ENCODE measurements at regions not wholly inside any gene's neighbourhood (a gene's known extent, or its start where the extent isn't known, plus 50 kb on each side); places are given as distances from the start of the nearest gene placed in this dataset.

DNA sequence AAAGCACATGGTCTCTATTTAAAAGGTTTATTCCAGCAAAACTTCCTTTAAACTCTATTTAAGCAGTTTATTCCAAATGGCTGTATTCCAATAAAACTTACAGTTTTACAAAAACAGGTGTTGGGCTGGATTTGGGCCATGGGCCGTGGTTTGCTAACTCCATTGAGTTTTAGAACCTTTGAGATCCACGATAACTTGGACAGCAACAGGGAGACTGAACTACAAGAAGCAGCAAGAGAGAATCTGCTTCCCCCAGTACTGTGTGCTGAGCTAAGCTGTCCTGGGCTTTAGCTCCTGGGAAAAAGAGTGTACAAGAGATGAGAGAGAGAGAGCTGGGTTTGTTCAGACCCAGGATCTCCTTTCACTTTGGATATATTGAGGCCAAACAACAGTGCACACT, 204.0 kb upstream of the CELF2 start:
- ATAC-seq (no peak), DNase-seq (no peak)

DNA sequence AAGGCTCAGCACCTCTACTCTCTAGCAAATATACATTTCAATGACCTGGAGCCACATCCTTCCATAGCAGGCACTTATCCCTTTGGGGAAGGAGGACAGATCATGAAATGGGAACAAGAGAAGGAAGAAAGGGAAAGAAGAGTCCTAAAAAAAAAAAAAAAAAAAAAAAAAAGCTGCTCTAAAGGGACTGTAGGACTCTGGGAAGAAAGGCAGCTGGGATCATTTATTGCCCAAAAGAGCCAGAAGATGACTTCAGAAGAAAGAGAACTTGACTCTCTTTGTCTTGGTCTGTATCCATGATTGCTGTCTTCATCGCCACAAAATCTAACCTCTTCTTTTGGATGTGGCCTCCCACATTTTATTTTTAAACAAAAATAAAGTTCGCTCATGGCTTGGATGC, 203.6 kb upstream of the CELF2 start:
- no peak for ATAC-seq
- DNase-seq = no peak

DNA sequence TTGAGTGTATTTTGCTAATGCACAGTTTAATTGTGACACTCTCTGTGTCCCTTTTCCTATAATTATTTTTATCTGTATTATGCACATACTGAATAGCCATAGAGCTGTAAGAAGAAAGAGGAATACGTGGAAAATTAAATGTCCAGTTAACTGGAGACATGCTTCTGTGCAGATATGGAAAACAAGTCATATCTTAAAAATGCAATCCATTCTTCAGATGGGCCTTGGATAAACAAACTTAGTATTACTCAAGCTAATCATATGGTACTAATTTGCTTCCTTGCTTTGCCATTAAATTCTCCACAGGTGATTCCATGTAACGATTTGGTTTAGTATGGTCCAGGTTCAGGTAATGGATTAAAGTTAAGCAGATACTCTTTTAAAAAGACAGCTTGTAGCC, 201.2 kb upstream of the CELF2 start:
- DNase-seq (no peak), ATAC-seq (no peak)

DNA sequence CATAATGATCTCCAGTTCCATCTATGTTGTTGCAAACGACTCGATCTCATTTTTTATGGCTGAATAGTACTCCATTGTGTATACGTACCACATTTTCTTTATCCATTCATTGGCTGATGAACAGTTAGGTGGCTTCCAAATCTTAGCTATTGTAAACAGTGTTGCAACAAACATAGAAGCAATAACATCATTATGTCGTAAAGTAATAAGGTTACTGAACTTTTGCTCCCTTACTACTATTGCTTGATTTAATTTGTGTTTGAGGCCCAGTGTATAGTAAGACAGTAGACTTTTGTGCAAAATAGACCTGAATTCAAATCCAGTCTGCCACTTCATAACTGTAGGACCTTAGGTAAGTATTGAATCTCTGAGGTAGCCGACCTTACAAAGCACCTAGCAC, 200.1 kb upstream of the CELF2 start:
- ATAC-seq = no peak
- no peak for DNase-seq

DNA sequence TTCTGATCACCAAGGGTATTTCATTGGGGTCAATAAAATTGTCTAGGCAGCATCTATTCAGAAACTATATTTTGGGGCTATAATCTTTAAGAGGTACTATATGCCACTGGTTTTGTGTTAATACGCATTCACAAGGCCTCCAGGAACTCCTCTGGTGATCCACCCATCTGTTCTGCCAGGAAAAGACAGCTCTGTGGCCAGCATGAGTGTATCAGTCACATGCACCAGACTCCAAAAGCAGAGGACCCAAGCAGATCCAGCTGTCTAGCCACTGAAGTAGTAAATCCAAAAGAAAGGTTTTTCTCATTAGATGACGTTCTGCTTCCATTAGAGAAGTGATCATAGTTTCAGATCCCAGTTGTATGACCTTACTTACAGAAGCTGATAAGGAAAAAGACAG, 199.6 kb upstream of the CELF2 start:
- DNase-seq (no peak), ATAC-seq (no peak)

DNA sequence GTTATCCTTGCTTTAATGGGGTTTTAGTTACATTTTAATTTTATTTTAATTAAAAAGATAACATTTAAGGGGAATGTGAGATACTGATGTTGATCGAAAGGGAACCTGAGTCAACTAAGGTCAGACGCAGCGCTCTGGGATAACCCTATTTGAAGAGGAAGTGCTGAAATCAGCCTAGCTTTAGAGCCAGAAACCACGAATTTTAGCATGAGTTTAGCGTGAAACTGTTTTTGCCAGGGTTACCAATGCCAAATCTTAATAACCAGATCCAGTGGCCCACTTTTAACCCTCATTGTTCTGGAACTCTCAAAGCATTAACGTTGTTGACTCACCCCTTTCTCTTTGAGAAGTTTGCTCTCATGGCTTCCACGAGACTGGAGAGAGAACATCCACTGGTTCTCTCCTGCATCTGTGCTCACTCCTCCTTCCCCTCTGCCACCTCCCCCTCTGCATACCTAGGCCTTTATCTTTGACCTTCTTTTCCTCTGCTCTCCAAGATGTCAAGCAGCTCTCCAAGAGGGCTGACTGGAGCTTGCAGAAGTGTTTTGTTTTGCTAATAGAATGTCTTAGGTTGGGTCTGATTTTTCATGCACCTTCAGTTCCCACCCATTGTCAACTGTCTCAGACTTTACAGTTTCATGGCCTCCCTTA, 198.3 kb upstream of the CELF2 start:
- no peak for DNase-seq
- no peak for ATAC-seq

DNA sequence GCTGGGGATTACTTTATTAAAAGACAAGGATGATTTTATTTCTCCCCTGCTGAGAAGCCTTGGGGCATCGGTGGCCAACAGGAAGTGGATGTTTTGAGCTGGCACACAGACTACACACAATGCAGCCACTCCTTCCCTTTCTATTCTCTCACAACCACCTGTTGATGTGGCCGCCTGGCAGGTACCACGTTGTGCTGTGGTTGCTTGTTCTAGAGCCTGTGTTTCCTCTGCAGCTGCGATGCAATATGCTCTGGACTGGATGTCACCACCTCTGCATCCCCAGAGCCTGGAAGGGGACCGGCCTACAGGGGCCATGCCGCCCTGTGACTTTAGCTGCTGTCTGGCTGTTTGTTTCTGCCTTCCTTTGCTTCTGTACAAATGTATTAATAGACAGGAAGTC, 195.7 kb upstream of the CELF2 start:
- no peak for DNase-seq
- no peak for ATAC-seq

DNA sequence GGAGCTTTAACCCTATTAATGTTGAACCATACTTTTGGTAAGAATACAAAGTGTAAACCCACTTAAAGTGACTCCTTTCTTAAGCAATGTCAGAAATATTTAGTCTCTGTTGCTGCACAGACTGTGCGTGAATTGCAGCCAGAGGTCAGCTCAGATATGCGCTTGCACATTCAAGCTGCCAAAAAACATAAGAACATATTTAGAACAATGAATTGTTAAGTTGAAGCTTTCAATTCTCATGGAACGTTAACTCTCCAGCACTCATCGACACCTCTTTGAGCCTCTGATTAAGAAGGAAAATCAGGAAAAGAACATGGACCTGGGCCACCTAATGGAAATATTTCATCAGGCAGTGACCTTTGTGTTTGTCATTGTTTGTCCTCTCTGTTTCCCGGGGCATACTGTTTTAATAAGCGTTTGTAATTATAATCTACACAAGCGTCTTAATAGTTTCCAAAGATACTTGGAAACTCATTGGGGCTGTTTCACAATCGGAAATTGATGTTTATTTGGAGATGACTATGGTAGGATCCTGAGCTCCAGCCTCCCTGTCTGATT, 193.0 kb upstream of the CELF2 start:
- DNase-seq = no peak
- no peak for ATAC-seq

DNA sequence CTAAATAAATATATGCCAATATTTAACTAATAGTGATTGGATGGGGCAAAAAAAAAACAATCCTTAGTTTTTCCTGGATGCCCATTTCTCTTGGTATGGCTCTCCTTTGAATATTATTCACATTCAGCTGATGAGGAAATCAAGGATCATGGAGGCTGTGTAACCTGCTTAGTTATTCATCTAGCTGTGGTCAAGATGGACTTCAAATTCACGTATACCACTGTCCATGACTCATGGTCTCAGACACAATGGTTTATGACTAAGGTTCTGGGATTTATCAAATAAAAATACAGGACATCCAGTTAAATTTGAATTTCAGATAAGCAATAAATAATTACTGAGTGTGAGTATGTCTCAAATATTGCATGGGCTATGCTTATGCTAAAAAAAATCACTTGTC, 191.5 kb upstream of the CELF2 start:
- DNase-seq (no peak), ATAC-seq (no peak)

DNA sequence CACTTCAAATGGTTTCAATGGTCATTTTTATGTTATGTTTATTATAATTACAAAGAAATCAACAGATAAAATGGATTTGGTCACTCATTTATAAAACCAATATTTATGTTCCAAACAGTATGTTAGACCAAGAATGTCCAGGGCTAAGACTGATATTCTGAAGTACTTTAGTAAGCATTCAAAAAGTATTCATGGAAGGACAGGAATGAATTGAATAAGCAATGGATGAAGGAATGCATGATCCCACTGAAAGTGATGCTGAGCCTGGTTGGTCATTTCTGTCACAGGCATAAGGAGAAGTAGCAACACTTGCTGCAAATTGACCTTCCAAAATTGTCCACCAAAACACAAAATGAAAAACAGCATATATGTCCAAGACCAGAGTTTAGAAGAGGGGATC, 189.0 kb upstream of the CELF2 start:
- no peak for ATAC-seq
- DNase-seq = no peak

DNA sequence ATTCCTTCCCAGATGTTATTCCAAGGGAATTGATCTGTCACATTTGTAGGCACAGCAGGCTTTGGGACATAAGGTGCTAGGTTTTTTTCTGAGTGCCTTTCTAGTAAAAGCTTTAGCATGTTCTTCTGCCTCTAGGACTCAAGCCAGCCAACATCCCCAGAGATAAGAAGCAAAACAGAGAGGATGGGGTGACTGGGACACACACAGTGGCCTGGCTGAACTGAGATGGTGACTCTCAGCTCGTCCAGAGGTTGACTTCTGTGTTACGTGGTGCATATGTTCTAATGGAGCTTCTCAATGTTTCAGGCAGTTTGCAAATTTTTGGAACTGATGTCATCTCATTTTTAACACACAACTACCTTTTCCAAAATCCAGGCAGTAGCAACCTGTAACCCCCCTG, 188.1 kb upstream of the CELF2 start:
- no peak for ATAC-seq
- DNase-seq = no peak

DNA sequence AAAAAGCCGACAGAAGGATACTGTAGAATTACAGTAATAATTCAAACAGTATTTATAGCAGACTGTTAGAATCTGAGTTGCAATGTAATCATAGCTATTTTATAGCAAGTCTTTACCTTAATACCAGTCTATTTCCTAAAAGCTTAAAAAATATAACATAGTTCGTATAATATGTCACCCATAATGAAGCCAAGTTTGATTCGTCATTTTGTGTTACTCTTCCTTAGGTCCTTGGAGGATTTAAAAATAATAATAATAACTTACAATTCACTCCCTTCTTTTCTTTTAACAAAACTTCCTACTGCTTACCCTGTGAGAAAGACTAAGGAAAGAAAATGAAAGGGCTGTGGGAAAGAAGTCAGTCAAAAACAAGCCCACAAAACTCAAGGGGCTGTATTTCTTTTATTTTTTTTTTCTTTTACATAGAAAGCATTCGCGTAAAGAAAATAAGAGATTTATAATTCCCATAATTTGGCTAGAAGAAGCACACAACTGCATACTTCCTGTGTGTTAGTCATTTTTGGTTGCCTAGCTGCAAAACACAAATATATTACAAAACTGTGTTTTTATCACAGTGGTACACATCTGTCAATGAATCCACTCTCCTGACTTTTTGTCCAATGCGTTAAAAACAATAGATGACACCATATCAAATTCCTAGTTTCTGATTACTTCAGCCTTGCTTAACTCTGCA, 187.2 kb upstream of the CELF2 start:
- ATAC-seq (no peak), DNase-seq (no peak)

DNA sequence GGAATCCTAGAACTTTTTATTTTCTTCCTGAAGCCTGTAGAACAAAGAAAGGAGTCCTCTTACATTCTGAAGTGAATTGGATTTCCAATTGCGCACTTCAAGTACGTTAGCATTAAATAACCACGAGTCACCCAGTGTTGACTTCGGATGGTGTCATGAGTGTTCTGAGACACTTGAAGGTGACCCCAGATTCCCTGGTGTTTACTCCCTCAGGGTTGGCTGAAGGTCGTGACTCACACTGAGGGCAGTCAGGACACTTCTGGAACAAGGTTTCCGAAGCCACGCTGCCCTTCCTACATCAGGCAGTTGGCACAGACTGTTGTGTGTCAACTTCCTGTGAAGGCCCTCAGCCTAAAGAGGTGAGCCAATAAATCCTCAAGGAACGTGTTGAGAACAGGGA, 186.6 kb upstream of the CELF2 start:
- no peak for DNase-seq
- no peak for ATAC-seq

DNA sequence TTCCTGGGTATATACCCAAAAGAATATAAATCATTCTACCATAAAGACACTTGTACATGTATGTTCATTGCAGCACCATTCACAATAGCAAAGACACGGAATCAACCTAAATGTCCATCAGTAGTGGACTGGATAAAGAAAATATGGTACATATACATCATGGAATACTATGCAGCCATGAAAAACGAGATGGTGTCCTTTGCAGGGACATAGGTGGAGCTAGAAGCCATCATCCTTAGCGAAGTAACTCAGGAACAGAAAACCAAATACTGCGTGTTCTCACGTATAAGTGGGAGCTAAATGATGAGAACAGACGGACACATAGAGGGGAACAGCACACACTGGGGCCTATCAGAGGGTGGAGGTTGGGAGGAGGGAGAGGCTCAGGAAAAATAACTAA, 183.7 kb upstream of the CELF2 start:
- DNase-seq (no peak), ATAC-seq (no peak)

DNA sequence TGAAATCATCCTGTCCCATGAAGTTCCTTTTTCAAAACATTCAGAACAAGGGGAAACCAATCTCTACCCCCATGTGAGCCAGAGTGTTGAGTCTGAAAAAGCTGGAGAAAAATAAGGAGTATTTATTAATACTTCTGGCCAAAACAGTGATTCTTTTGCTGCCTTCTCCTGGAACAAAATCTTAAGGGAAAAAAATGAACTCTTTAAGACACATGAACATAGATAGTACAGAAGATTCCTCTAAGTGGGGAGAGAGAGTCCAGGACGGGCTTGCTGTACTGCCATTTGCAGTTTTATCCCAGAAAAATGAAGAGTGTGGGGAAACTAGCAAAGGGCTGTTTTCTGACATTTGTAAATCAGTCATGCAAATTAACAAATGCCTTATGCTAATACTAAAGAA, 173.4 kb upstream of the CELF2 start:
- no peak for ATAC-seq
- DNase-seq = no peak

DNA sequence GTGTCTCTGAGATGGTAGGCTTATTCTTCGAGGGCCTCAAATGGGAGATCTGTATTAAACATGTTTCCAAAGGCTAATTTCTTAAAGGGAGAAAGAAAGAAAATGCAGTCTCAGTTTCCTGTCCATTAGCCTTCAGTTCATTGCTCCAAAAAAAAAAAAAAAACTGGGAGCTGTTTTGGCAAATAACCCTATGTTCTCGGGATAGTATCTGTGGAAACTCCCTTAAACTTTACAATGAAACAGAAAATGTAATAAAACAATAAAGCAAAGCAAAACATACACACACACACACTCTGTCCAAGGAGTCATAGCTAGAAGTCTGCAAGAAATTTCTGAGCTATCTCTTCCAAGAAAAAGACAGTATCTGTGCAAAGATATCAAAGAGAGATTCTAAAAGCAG, 172.5 kb upstream of the CELF2 start:
- DNase-seq (no peak), ATAC-seq (no peak)

DNA sequence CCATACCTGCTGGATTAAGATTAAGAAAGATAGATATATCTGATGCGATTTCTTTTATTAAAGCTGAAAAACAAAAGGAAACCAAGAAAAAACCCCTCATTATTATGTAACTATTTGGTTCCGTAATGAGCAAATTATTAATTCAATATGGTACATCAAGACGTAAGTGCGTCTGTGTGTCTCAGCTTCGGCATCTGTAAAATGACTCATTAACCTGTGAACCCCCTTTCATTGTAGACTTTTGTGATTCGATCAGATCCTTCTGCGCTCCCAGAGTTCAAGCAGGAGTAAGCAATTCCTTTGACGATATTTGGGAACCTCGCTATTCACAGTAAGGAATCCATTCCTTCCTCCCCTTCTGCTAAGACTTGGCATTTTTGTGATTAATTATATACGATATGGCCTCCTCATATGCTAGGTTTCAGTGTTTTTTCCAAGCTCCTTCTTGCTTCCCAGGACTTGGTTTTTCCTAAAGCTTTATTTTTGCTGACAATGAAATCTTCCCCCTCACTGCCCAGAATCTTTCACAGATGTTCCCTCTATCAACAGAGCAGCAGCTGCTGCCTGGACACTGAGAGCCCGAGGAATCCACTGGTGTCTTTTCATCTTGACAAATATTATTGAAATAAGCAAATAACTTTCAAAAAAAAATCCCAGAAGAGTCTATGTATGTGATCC, 171.7 kb upstream of the CELF2 start:
- DNase-seq = no peak
- no peak for ATAC-seq

DNA sequence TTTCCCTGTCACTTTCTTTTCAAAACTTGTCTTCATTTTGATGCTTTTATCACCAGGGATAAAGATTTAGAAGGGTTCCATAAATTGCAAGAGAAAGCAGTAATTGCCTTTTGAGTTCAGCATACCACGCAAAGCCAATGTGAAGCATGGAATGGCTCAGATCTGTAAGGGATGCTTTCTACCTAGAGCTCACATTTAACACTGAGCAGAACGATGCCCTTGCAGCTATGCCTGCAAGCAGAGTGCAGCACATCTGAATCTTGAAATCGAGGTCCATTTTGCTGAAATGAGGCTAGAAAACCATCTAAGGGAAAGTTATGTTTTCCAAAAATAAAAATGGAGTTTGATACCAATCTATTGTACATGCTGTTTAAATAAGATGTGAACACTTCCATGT, 171.2 kb upstream of the CELF2 start:
- DNase-seq = no peak

DNA sequence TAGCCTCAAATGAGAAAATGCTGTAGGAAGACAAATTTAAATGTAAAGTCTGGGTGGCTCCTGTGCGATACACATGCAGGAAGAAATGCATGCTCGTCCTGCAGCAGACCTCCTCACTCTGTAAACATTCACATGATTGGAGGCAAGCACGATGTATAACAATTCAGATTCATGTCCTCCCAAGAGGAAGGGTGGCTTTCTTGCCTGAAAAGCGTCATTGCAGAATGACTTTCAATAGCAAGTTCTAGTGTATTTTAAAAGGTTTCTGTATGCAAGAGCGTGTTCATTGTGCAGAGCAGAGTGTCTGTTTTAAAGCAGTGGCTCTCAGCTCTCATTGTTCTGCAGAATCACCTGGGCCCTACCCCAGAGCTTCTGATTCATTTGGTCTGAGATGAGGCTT, 170.3 kb upstream of the CELF2 start:
- DNase-seq = no peak
- ATAC-seq = no peak

More for the DNA sequence above, 171.2 kb upstream of the CELF2 start:
- ATAC-seq = no peak

DNA sequence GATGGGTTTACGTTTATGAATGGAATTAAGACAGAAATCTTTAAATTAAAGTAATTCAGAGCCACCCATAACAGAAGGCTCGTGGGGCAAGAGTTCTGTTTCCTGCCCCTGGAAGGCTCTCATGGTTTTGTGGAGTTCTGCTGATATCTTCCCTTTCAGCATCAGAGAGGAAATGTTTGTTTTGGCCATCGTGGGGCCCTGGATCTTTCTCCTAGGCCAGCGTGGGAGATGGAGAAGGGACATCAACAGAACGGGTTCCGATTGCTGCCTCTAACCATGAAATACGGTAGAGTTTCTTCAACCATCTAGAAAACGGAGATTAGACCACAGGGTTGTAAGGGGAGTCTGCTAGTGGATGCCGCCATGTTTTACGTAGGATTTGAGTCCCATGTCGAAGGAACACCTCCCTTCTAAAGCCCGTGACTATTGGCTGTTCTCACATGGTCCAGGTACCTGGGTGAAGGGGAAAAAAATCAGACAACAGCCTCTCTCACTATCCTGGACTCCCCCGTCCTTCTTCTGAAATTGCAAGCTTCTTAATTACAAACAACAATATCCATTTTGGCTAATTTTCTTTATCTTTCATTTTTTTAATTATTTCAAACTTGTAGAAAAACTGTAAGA, 169.1 kb upstream of the CELF2 start:
- no peak for DNase-seq

DNA sequence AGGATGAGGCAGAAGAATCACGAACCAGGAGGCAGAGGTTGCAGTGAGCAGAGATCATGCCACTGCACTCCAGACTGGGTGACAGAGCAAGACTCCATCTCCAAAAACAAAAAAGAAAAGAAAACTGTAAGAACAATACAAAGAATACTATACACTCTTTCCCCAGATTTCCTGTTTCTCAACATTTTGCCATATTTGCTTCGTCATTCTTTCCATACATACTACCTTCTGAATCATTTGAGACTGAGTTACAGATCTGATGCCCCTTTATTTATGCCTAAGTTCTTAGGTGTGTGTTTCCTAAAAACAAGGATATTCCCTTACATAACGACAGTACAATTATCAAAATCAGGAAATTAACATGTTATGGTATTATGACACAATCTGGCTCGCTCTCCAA, 168.4 kb upstream of the CELF2 start:
- no peak for DNase-seq
- ATAC-seq = no peak

More for the DNA sequence above, 169.1 kb upstream of the CELF2 start:
- no peak for ATAC-seq

DNA sequence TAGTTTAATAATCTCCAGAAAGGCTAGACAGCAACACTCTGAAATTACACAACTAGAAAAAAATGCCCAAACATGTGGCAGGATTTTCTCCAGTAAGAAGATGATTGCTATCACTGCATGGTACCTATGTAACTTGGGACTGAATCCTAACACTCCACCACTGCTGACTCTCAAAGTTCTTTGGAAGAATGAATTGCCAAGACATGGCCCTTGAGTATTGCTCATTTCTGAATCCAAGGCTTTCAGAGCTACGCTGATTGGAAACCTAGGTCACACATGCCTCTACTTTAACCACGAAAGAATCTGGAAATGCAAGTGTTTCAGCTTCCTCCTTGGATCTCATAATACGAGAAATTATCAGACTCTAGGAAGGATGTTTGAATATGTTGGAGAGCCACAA, 167.5 kb upstream of the CELF2 start:
- ATAC-seq (no peak), DNase-seq (no peak)

DNA sequence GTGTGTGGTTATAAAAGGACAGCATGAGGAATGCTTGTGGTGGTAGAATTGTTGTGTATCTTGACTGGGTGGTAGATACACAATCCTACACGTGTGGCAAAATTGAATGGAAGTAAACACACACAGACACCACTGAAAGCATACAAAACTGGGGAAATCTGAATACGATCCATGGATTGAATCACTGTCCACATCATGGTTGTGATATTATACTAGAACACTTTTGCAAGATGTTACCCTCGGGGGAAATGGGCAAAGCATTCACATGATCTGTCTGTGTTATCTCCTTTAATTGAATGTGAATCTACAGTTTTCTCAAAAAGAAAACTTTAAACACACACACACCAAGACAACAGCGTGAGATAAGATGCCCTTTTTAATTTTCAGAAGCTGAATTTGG, 165.2 kb upstream of the CELF2 start:
- no peak for DNase-seq
- no peak for ATAC-seq

All from stimulated activated naive CD8-positive, alpha-beta T cell treated with anti-CD3 and anti-CD28 coated beads, Interleukin-15, Interleukin-2, amounts not matched to agents 100 U/mL and 50 U/mL, for 24 hours (primary cell).